Keratinocyte (primary cell): ENCODE measurements at regions not wholly inside any gene's neighbourhood (a gene's known extent, or its start where the extent isn't known, plus 50 kb on each side); places are given as distances from the start of the nearest gene placed in this dataset.

Source experiments
- DNase-seq: peaks from one replicate; pipeline ENCODE4 v3.0.0-alpha.2; 2011; ENCODE audit warnings: low read depth, missing footprints, low spot score
- FAIRE-seq: peaks from 2 replicates; lab custom pipeline; 2011; peaks lifted over from hg19 to GRCh38; lab: Jason Lieb, UNC
- H2AFZ ChIP-seq: 2 replicates; pipeline ENCODE4 v1.6.0; 2012; ENCODE audit warnings: low read length, control low read depth, inconsistent platforms; ENCODE audit not compliant: control insufficient read depth
- H3K27ac ChIP-seq: 2 replicates; pipeline ENCODE4 v1.5.1; 2011; ENCODE audit warnings: low read length; ENCODE audit not compliant: control insufficient read depth, insufficient read depth
- H3K27me3 ChIP-seq: 3 replicates; pipeline ENCODE4 v1.6.0; 2011; ENCODE audit warnings: low read length; ENCODE audit not compliant: control insufficient read depth, insufficient read depth; ENCODE audit errors: extremely low read depth
- H3K36me3 ChIP-seq, 2 experiments: 2 replicates in 1 of 2; 3 replicates in 1 of 2; pipeline ENCODE4 v1.5.1; 2011; ENCODE audit warnings: low read length in 2 of 2, mild to moderate bottlenecking in 1 of 2; ENCODE audit not compliant: control insufficient read depth in 2 of 2, insufficient read depth in 2 of 2; ENCODE audit errors: extremely low read depth in 1 of 2
- H3K4me1 ChIP-seq: 3 replicates; pipeline ENCODE4 v1.5.1; 2011; ENCODE audit warnings: low read length; ENCODE audit not compliant: control insufficient read depth, insufficient read depth; ENCODE audit errors: extremely low read depth
- H3K4me2 ChIP-seq: 3 replicates; pipeline ENCODE4 v1.6.0; 2011; ENCODE audit warnings: low read depth, low read length; ENCODE audit not compliant: control insufficient read depth, insufficient read depth; ENCODE audit errors: extremely low read depth
- H3K4me3 ChIP-seq, 3 experiments: fragments of 200-600 bp in 1 of 3; sonication (generic) in 1 of 3; 2 replicates in 2 of 3; 3 replicates in 1 of 3; pipeline ENCODE4 v1.5.1; 2011 to 2016; ENCODE audit warnings: low read length in 3 of 3, mild to moderate bottlenecking in 3 of 3, control low read depth in 2 of 3, inconsistent platforms in 1 of 3, low read depth in 1 of 3, mixed read lengths in 1 of 3, mixed run types in 1 of 3, moderate library complexity in 1 of 3; ENCODE audit not compliant: control insufficient read depth in 2 of 3, insufficient read depth in 2 of 3; ENCODE audit errors: extremely low read depth in 1 of 3
- H3K79me2 ChIP-seq: 2 replicates; pipeline ENCODE4 v1.6.0; 2012; ENCODE audit warnings: low read length; ENCODE audit not compliant: control insufficient read depth, insufficient read depth
- H3K9ac ChIP-seq: 3 replicates; pipeline ENCODE4 v1.6.0; 2011; ENCODE audit warnings: low read length; ENCODE audit not compliant: control insufficient read depth, insufficient read depth; ENCODE audit errors: extremely low read depth
- H3K9me1 ChIP-seq: 3 replicates; pipeline ENCODE4 v1.6.0; 2011; ENCODE audit warnings: low read length; ENCODE audit not compliant: control insufficient read depth, insufficient read depth; ENCODE audit errors: extremely low read depth
- H3K9me3 ChIP-seq: 2 replicates; pipeline ENCODE4 v1.5.1; 2012; ENCODE audit warnings: low read depth, low read length; ENCODE audit not compliant: control insufficient read depth
- H4K20me1 ChIP-seq: 3 replicates; pipeline ENCODE4 v1.6.0; 2011; ENCODE audit warnings: low read length; ENCODE audit not compliant: control insufficient read depth, insufficient read depth; ENCODE audit errors: extremely low read depth
- CTCF ChIP-seq, 3 experiments: IDR thresholded peaks in 1 of 3; conservative IDR thresholded peaks in 1 of 3; optimal IDR thresholded peaks in 1 of 3; 2 replicates in 2 of 3; 3 replicates in 1 of 3; pipeline versions ENCODE3 to v1.5.1; 2011; ENCODE audit warnings: low read length in 3 of 3, mild to moderate bottlenecking in 3 of 3, moderate library complexity in 2 of 3, control low read depth in 1 of 3, inconsistent platforms in 1 of 3; ENCODE audit not compliant: insufficient read depth in 2 of 3; ENCODE audit errors: extremely low read depth in 1 of 3
- EZH2 ChIP-seq: IDR thresholded peaks from one replicate; pipeline ENCODE4 v1.6.1; 2012; ENCODE audit warnings: inconsistent platforms, mild to moderate bottlenecking, low read length, moderate library complexity
- dilution Hi-C: fragments of 300-500 bp; cut with MboI; formaldehyde crosslinking; loops from one replicate; pipeline ENCODE4 v1.7.0; 2020; ENCODE audit warnings: low sequenced_read_pairs; ENCODE audit not compliant: extremely low pct_ligation_motif_present

- FAIRE-seq (no peak), DNase-seq (no peak)
- Histone ChIP-seq H2AFZ (no peak overlapping the region), H3K27ac (no peak overlapping the region), H3K9ac (no peak overlapping the region), H3K79me2 (no peaks in the 10 kb centered on the region), H4K20me1 (no peaks in the 10 kb centered on the region), H3K36me3 (no peaks in the 10 kb centered on the region), H3K4me1 (no peaks in the 10 kb centered on the region), H3K4me3 (no peak overlapping the region), H3K4me2 (no peak overlapping the region), H3K27me3 (peaks cover 5% of the 10 kb centered on the region), H3K9me3 (no peaks in the 10 kb centered on the region), H3K9me1 (no peaks in the 10 kb centered on the region)
- dilution Hi-C loops: no loop called here
- TF ChIP-seq CTCF (optimal IDR thresholded peaks at IDR 0.05 in 1 of 3, IDR thresholded peaks at IDR 0.05 in 1 of 3, conservative IDR thresholded peaks at IDR 0.05 in 1 of 3; ENCODE audit: extremely low read depth in 1 of 3, insufficient read depth in 2 of 3, low read length in 3 of 3) (no peak), EZH2 (no peak)
Measured at GRCh38 chr2:176668912-176669311, 399.7 kb downstream of the MTX2 start.

GRCh38 chr2:176669398-176670174, 400.3 kb downstream of the MTX2 start:
- DNase-seq (no peak), FAIRE-seq (no peak)
- Histone ChIP-seq H3K9me1 (no peaks in the 10 kb centered on the region), H3K4me1 (no peaks in the 10 kb centered on the region), H3K36me3 (no peaks in the 10 kb centered on the region), H4K20me1 (no peaks in the 10 kb centered on the region), H3K9me3 (no peaks in the 10 kb centered on the region), H3K9ac (no peak overlapping the region), H3K4me2 (no peak overlapping the region), H3K27me3 (peaks cover 5% of the 10 kb centered on the region), H2AFZ (no peak overlapping the region), H3K4me3 (no peak overlapping the region), H3K79me2 (no peaks in the 10 kb centered on the region), H3K27ac (no peak overlapping the region)
- TF ChIP-seq EZH2: no peak
- no peak for TF ChIP-seq CTCF (optimal IDR thresholded peaks at IDR 0.05 in 1 of 3, IDR thresholded peaks at IDR 0.05 in 1 of 3, conservative IDR thresholded peaks at IDR 0.05 in 1 of 3; ENCODE audit: extremely low read depth in 1 of 3, insufficient read depth in 2 of 3, low read length in 3 of 3)
- dilution Hi-C loops: no loop called here
